H9 (cell line): ENCODE measurements at regions not wholly inside any gene's neighbourhood (a gene's known extent, or its start where the extent isn't known, plus 50 kb on each side); places are given as distances from the start of the nearest gene placed in this dataset.

Experiments
- DNase-seq: peaks from one replicate; pipeline ENCODE4 v3.0.0-alpha.2; 2017
- H2AFZ ChIP-seq: one replicate; pipeline ENCODE4 v1.6.1; 2013; ENCODE audit warnings: mild to moderate bottlenecking, low read length, control low read depth, moderate library complexity
- H2AK5ac ChIP-seq: 2 replicates; pipeline ENCODE4 v1.6.1; 2013; ENCODE audit warnings: low read length, control low read depth, mixed read lengths; ENCODE audit not compliant: insufficient read length
- H2BK120ac ChIP-seq: one replicate; pipeline ENCODE4 v1.6.1; 2013; ENCODE audit warnings: low read depth, mild to moderate bottlenecking, low read length, control low read depth, inconsistent platforms; ENCODE audit not compliant: poor library complexity, severe bottlenecking
- H2BK12ac ChIP-seq: 2 replicates; pipeline ENCODE4 v1.6.1; 2013; ENCODE audit warnings: low read length, control low read depth, mixed read lengths, low read depth; ENCODE audit not compliant: insufficient read length
- H2BK15ac ChIP-seq: 2 replicates; pipeline ENCODE4 v1.6.1; 2013; ENCODE audit warnings: low read depth, low read length, control low read depth
- H2BK20ac ChIP-seq: one replicate; pipeline ENCODE4 v1.6.1; 2013; ENCODE audit warnings: low read depth, mild to moderate bottlenecking, low read length, control low read depth, inconsistent platforms; ENCODE audit not compliant: poor library complexity, severe bottlenecking
- H2BK5ac ChIP-seq: 2 replicates; pipeline ENCODE4 v1.6.1; 2013; ENCODE audit warnings: low read length, control low read depth, mixed read lengths; ENCODE audit not compliant: insufficient read length
- H3K14ac ChIP-seq: 2 replicates; pipeline ENCODE4 v1.6.1; 2013; ENCODE audit warnings: low read length, control low read depth; ENCODE audit not compliant: insufficient read depth
- H3K18ac ChIP-seq: 2 replicates; pipeline ENCODE4 v1.6.1; 2013; ENCODE audit warnings: low read depth, mild to moderate bottlenecking, mixed read lengths, low read length, control low read depth; ENCODE audit not compliant: insufficient read length
- H3K23ac ChIP-seq: 2 replicates; pipeline ENCODE4 v1.6.1; 2013; ENCODE audit warnings: low read length, control low read depth, mixed read lengths, low read depth; ENCODE audit not compliant: insufficient read length
- H3K23me2 ChIP-seq: 2 replicates; pipeline ENCODE4 v1.6.1; 2013; ENCODE audit warnings: low read depth, mild to moderate bottlenecking, mixed read lengths, low read length, control low read depth; ENCODE audit not compliant: insufficient read length, poor library complexity, severe bottlenecking
- H3K27ac ChIP-seq: 2 replicates; pipeline ENCODE4 v1.5.1; 2013; ENCODE audit warnings: low read length, control low read depth, mixed read lengths, low read depth; ENCODE audit not compliant: insufficient read length
- H3K27me3 ChIP-seq: 2 replicates; pipeline ENCODE4 v1.6.1; 2013; ENCODE audit warnings: low read length, control low read depth, inconsistent platforms; ENCODE audit not compliant: insufficient read depth
- H3K4ac ChIP-seq: 2 replicates; pipeline ENCODE4 v1.6.1; 2013; ENCODE audit warnings: low read depth, mild to moderate bottlenecking, control low read depth, inconsistent platforms, low read length, moderate library complexity
- H3K4me1 ChIP-seq: 2 replicates; pipeline ENCODE4 v1.6.1; 2013; ENCODE audit warnings: low read length, control low read depth, inconsistent platforms; ENCODE audit not compliant: insufficient read depth
- H3K4me2 ChIP-seq: 2 replicates; pipeline ENCODE4 v1.6.1; 2013; ENCODE audit warnings: low read length, control low read depth, mixed read lengths; ENCODE audit not compliant: insufficient read length, insufficient read depth
- H3K56ac ChIP-seq: 2 replicates; pipeline ENCODE4 v1.6.1; 2013; ENCODE audit warnings: low read depth, mild to moderate bottlenecking, mixed read lengths, low read length, control low read depth; ENCODE audit not compliant: insufficient read length
- H3K79me1 ChIP-seq: 2 replicates; pipeline ENCODE4 v1.6.1; 2013; ENCODE audit warnings: low read depth, mild to moderate bottlenecking, moderate library complexity, low read length, control low read depth, inconsistent platforms; ENCODE audit not compliant: insufficient read depth, poor library complexity, severe bottlenecking
- H3K79me2 ChIP-seq: 2 replicates; pipeline ENCODE4 v1.6.1; 2013; ENCODE audit warnings: low read length, control low read depth, inconsistent platforms; ENCODE audit not compliant: insufficient read depth
- H3K9ac ChIP-seq: 2 replicates; pipeline ENCODE4 v1.6.1; 2013; ENCODE audit warnings: low read length, control low read depth, mixed read lengths; ENCODE audit not compliant: insufficient read length; ENCODE audit errors: extremely low read depth
- H3K9me3 ChIP-seq: one replicate; pipeline ENCODE4 v1.6.1; 2013; ENCODE audit warnings: low read depth, low read length, inconsistent platforms; ENCODE audit not compliant: control insufficient read depth
- H3T11ph ChIP-seq: one replicate; pipeline ENCODE4 v1.6.1; 2013; ENCODE audit warnings: mild to moderate bottlenecking, low read length, control low read depth, inconsistent platforms
- H4K20me1 ChIP-seq: one replicate; pipeline ENCODE4 v1.6.1; 2013; ENCODE audit not compliant: control insufficient read depth, insufficient read length, insufficient read depth
- H4K5ac ChIP-seq: 2 replicates; pipeline ENCODE4 v1.6.1; 2013; ENCODE audit warnings: low read depth, mild to moderate bottlenecking, mixed read lengths, low read length, control low read depth; ENCODE audit not compliant: insufficient read length
- H4K8ac ChIP-seq: replicated peaks from 2 replicates; pipeline ENCODE4 v1.6.1; 2013; ENCODE audit warnings: low read length, control low read depth, mixed read lengths, low read depth; ENCODE audit not compliant: insufficient read length
- H4K91ac ChIP-seq: 2 replicates; pipeline ENCODE4 v1.6.1; 2013; ENCODE audit warnings: low read depth, mild to moderate bottlenecking, moderate library complexity, mixed read lengths, low read length, control low read depth; ENCODE audit not compliant: insufficient read length
- H3K27ac Mint-ChIP-seq, 3 experiments: 2 replicates in 2 of 3; 3 replicates in 1 of 3; pipeline ENCODE4 v1.8.0; 2020 to 2021; ENCODE audit warnings: mixed read lengths in 3 of 3, mild to moderate bottlenecking in 1 of 3, moderate library complexity in 1 of 3
- H3K27me3 Mint-ChIP-seq: 2 replicates; pipeline ENCODE4 v1.8.0; 2021; ENCODE audit warnings: low read depth, mild to moderate bottlenecking, moderate library complexity, mixed read lengths
- H3K36me3 Mint-ChIP-seq, 3 experiments: 2 replicates in 2 of 3; 3 replicates in 1 of 3; pipeline ENCODE4 v1.8.0; 2020 to 2021; ENCODE audit warnings: low read depth in 3 of 3, mixed read lengths in 3 of 3; ENCODE audit not compliant: insufficient read depth in 1 of 3
- H3K4me1 Mint-ChIP-seq, 2 experiments: 2 replicates each; pipeline ENCODE4 v1.8.0; 2020; ENCODE audit warnings: mixed read lengths in 2 of 2
- H3K4me3 Mint-ChIP-seq, 2 experiments: 2 replicates in 1 of 2; 3 replicates in 1 of 2; pipeline ENCODE4 v1.8.0; 2020 to 2021; ENCODE audit warnings: mild to moderate bottlenecking in 2 of 2, mixed read lengths in 2 of 2, moderate library complexity in 1 of 2
- H3K9me3 Mint-ChIP-seq, 2 experiments: 2 replicates in 1 of 2; 3 replicates in 1 of 2; pipeline ENCODE4 v1.8.0; 2020; ENCODE audit warnings: mild to moderate bottlenecking in 2 of 2, mixed read lengths in 2 of 2, moderate library complexity in 1 of 2
- WGBS: extraction: QIAGEN DNeasy Blood & Tissue Kit; methylation state at CpG from one replicate; pipeline ENCODE4 v1.1.7; 2013; ENCODE audit warnings: missing lambda C conversion rate, low lambda C conversion rate, mixed read lengths; ENCODE audit not compliant: insufficient read length; ENCODE audit errors: extremely low coverage; 5-methylcytosine and 5-hydroxymethylcytosine counted together
- TF ChIP-seq, protein P1 (sequence below): fragments of 200-600 bp; sonication (generic); conservative IDR thresholded peaks from 3 replicates; pipeline ENCODE4 v1.8.0; 2021; ENCODE audit warnings: antibody characterized with exemption, mild to moderate bottlenecking

DNA sequence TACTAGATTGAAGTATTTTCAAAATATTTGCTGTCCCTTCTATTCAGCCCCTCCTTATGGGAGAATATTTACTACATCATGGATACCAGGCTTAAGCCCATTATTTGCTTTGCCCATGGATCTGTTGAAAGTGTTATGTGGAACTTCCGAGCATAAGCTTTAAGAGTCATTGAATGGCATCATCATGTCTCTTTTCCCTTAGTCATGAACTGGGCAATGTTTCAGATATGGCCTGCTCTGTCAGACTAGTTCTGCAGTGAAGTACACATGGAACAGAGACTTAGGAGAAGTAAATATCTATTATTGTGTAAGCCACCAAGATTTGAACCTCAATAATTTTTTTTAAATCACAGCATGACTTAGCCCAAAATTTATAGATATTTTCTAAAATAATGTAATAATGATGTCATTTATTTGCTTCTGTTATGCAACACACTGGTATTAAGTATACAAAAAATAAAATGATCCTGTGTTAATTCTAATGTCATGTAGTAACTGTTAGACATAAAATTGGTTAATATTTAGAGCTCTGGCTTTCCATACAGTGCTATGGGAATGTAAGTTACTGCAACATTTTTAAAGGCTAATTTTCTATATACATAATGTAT lies 1097.3 kb downstream of the SLC16A7 start:
- H2BK120ac ChIP-seq: no peak overlapping the region
- Mint-ChIP-seq H3K9me3 (peaks cover 4 to 12% of the 10 kb centered on the region in 2 experiments; a peak in 4 of 5 replicates), H3K4me1 (no peaks in the 10 kb centered on the region), H3K4me3 (no peak overlapping the region), H3K36me3 (peaks cover 0 to 9% (median 0%) of the 10 kb centered on the region in 3 experiments; a peak in 2 of 7 replicates), H3K27ac (no peak overlapping the region), H3K27me3 (no peaks in the 10 kb centered on the region)
- H3K79me2 ChIP-seq: no peaks in the 10 kb centered on the region
- no peak overlapping the region for H3T11ph ChIP-seq
- H3K18ac ChIP-seq: no peak overlapping the region
- no peaks in the 10 kb centered on the region for H3K4me1 ChIP-seq
- no peak overlapping the region for H2BK12ac ChIP-seq
- H3K23me2 ChIP-seq: no peaks in the 10 kb centered on the region
- no peak overlapping the region for H4K8ac ChIP-seq
- H3K4me2 ChIP-seq: no peak overlapping the region
- H3K27me3 ChIP-seq: no peaks in the 10 kb centered on the region
- WGBS: no CpG with 5 or more reads among the region's 1 CpG
- DNase-seq: no peak
- no peak overlapping the region for H3K27ac ChIP-seq
- no peak overlapping the region for H2AFZ ChIP-seq
- H3K56ac ChIP-seq: no peak overlapping the region
- no peaks in the 10 kb centered on the region for H4K20me1 ChIP-seq
- no peak overlapping the region for H4K91ac ChIP-seq
- no peak overlapping the region for H3K14ac ChIP-seq
- no peaks in the 10 kb centered on the region for H3K9me3 ChIP-seq
- H2BK15ac ChIP-seq: no peak overlapping the region
- no peak overlapping the region for H3K23ac ChIP-seq
- H2AK5ac ChIP-seq: no peak overlapping the region
- no peaks in the 10 kb centered on the region for H3K79me1 ChIP-seq
- TF ChIP-seq, protein P1, sequence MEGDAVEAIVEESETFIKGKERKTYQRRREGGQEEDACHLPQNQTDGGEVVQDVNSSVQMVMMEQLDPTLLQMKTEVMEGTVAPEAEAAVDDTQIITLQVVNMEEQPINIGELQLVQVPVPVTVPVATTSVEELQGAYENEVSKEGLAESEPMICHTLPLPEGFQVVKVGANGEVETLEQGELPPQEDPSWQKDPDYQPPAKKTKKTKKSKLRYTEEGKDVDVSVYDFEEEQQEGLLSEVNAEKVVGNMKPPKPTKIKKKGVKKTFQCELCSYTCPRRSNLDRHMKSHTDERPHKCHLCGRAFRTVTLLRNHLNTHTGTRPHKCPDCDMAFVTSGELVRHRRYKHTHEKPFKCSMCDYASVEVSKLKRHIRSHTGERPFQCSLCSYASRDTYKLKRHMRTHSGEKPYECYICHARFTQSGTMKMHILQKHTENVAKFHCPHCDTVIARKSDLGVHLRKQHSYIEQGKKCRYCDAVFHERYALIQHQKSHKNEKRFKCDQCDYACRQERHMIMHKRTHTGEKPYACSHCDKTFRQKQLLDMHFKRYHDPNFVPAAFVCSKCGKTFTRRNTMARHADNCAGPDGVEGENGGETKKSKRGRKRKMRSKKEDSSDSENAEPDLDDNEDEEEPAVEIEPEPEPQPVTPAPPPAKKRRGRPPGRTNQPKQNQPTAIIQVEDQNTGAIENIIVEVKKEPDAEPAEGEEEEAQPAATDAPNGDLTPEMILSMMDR: no peak
- no peak overlapping the region for H3K4ac ChIP-seq
- H3K9ac ChIP-seq: no peak overlapping the region
- no peak overlapping the region for H2BK5ac ChIP-seq
- H2BK20ac ChIP-seq: no peak overlapping the region
- no peak overlapping the region for H4K5ac ChIP-seq
